HG03060 (cell line): ENCODE measurements at regions not wholly inside any gene's neighbourhood (a gene's known extent, or its start where the extent isn't known, plus 50 kb on each side); places are given as distances from the start of the nearest gene placed in this dataset.

Experiments used
- ATAC-seq: cut with Tn5 transposase; IDR thresholded peaks from one replicate; pipeline ENCODE4 v1.9.1; 2021; ENCODE audit warnings: low read depth, moderate number of reproducible peaks; ENCODE audit not compliant: unreplicated experiment

DNA sequence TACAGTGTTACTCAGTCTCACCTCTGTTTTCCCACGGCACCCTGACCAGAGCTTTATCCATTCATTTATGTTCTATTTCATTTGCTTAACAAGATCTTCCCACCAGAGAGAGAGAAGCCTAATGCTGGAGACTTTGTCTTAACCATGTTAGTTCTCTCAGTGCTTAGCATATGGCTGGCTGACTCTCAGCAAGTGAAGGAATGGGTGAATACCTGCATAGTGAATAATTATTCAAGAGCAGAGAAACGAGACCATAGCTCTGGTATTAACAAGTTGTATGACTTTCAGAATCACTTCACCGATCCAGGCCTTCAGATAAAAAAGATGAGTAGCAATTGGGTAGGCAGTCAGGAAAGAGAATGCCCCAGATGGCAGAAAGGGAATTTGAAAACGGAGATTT, 686.3 kb downstream of the LIG4 start:
- no peak for ATAC-seq

DNA sequence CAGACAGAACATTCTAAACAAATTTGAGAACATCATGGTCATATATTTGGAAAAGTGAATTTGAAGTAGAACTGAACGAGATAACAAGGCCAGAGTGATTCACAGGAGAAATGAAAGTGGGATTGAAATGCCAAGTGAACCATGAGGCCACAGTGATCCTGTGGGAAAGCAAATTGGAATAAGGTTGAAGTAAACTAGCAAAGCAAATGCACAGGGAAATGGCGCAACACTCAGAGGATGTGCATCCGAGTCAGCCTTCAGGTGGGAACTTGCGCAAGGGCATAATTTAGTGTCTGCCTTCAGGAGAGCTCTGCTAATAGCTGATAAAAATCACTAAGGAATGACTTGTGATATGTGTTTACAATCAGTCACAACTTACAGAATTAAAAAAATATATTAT, 696.6 kb downstream of the LIG4 start:
- ATAC-seq: no peak

DNA sequence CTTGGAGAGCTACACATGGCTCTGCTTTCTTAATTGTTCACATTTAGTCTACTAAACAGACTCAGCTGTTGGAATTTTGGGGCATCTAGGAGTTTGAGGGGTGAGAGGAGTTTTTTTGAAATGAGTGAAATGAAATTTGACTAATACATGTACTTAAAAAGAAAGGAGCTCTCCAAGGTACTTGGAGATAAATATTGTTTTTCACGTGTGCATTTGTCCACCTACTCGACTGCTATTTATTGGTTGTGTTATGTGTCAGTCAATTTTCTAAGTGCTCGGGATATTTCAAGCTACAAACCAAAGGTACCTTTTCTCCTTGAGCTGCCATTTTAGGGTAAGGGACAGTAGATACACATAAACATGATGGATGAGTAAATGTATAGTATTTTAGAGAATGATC, 697.0 kb downstream of the LIG4 start:
- no peak for ATAC-seq

DNA sequence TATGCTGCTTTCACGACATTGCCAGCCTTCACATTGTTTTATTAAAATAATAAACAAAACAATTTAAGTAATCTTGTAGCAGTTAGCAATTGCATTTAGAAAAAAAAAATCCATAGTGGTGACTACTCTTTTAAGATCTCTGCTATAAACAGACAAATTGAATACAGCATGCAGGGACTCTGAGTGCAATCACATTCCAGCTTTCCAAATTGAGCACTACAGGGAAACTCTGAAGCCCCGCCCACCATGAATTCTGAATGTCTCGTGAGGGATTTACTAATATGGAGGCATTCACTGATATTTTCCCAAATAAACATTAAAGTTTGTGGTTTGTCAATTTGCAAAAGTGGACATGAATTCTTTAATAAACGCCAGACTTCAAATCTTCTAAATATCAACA, 698.8 kb downstream of the LIG4 start:
- no peak for ATAC-seq

DNA sequence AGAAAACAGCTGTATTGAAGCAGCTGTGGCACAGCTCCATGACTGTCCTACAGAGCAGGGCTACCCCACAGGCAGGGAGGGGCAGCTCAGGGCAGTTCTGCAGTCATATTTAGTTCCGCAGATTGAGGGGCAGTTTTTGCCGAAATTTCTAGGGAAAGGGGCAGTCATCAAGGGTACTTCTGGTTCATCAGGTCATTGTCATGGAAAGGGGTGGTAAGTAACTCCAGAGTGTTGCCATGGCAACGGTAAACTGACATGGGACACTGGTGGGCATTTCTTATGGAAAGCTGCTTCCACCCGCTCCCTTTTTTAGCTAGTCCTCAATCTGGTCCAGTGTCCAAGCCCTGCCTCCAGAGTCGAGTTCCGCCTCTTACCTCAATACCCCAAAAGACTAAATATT, 702.8 kb downstream of the LIG4 start:
- no peak for ATAC-seq

DNA sequence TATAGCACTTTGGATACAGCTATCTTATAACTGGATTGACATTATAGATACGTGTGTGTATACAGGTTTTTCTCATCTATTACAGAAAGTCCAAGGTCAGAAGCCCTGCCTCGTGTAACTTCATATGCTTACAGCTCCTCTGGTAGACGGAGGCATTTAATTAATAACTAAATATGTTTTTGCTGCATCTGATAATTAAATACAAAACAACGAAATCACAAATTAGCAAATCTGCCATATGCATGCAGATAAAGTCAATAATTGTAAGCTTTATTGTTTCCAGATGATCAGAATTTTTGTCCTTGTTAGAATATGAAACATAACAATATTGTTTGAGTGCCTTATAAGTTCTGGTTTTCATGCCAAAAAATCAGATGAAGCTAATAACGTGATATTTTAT, 717.7 kb downstream of the LIG4 start:
- ATAC-seq: no peak

DNA sequence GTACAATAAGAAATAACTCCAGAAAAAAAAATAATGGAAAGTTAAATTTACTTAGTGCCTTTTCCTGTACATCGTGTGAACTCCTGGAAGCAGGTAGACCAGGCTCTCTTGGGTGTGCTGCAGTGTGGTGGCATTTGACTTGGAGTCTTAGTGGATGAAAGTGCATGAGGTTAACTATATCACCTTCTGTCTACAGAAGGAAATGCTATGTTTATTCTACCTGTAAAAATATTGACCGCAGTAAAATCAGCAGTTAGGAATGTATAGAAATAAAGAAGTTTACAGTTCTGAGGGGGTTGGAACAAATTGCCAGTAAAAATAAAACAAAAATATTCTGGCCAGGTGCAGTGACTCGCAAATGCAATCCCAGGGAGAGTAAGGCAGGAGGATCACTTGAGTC, 722.1 kb downstream of the LIG4 start:
- no peak for ATAC-seq

DNA sequence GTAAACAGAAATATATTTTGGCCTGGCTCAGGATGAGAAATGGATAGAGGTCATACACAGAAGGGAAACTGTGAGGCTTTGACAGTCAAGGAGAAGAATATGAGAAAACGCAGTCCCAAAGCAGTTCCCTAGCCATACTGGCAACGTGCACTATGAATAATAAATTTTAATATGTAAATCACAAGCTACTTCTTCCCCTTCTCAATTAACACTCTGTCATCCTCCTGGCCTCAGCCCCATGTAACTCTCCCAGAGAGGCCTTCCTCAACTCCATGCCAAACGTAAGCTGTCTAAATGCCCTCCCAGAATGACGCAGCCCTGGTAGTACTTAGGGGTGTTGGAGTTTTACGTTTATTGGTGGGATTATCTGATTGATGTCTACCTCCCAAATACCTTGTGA, 732.6 kb downstream of the LIG4 start:
- ATAC-seq: no peak

DNA sequence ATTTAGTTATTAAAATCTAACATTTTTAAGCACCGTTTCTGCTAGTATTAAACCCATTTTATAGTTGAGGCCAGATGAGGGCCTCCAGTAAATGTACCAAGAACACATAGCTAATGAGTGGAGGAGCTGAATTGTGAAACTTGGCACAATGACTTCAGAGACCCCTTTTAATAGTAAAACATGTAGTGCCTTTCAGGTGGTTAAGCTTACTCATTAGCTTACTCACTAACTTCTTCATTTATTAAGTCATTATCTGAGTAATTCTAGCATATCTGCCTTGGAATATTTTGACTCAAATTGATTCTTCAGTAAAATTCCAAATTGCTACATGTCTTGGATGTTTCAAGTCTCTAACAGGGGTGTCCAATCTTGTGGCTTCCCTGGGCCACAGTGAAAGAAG, 735.2 kb downstream of the LIG4 start:
- no peak for ATAC-seq

DNA sequence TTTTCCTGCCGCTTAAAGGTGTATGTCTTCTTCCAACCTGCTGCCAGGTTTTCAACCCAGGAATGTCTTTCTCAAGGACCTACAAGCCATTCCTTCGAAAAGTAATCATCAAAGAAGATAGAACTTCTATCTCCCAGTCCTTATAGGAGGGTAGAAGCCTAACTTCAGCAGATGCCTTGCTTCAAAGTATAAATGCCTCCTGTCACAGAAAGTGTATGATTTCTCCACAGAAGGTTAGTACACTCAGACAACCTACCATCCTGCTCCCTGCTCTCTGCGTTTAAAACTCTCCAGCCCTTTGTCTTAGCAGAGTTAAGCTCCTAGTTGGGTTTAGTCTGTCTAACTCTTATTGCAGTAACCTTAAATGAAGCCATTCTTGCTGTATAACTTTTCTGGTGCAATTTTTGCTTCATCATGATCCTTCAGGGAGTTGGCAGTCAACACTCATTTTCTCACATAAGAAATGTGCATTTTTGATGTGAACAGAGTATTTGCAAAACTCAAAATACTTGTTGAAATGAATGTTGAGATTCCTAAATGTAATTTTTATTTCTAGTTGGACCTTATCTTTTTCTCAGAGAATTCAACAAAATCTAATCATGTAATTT, 737.5 kb downstream of the LIG4 start:
- no peak for ATAC-seq

DNA sequence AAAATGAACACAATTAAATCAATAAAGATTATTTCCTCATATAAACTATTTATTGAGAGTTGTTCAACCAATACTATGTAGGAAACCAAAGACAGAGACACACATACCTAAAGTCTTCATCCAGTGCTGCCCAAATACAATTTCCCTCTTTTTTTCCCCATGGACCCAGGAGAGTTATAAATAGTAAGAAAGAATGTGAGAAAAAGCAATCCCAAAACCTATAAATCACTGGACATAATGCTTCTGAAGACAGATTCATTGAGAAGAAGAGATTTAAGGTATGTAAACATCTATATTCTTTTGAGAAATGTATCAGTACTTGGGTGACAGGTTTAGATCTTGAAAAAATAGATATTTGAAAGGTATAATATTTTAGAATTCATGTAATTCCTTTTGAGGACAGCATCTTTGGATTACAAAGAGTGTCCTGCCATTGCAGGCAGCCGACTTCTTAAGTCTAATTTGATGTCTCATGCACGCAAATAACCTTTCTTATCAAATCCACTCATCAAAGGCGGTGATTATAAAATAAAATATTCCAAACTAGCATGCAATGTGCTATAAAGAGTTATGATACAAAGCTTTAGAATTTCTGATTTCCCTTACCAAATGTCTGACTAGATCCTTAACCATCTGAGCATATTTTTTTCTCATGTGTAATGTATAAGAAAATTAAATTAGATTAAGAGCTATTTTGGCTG, 739.4 kb downstream of the LIG4 start:
- ATAC-seq: no peak

DNA sequence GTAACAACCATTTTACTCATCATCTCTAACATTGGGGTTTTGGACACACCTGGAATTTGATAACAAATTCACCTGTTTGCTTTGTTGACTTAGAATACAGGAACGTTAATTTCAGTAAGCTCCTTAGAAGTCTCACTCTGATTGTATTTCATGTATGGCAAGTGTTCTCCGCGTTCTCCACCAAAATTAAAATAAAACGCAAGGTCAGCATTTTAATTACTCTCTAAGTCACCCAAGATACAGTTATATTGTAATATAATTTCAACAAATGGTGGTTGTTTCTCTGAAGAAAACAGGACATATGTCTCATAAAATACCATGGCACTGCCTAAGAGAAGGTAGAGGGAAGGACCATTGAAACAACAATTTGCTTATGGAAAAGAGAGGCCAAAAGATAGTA, 742.1 kb downstream of the LIG4 start:
- no peak for ATAC-seq

DNA sequence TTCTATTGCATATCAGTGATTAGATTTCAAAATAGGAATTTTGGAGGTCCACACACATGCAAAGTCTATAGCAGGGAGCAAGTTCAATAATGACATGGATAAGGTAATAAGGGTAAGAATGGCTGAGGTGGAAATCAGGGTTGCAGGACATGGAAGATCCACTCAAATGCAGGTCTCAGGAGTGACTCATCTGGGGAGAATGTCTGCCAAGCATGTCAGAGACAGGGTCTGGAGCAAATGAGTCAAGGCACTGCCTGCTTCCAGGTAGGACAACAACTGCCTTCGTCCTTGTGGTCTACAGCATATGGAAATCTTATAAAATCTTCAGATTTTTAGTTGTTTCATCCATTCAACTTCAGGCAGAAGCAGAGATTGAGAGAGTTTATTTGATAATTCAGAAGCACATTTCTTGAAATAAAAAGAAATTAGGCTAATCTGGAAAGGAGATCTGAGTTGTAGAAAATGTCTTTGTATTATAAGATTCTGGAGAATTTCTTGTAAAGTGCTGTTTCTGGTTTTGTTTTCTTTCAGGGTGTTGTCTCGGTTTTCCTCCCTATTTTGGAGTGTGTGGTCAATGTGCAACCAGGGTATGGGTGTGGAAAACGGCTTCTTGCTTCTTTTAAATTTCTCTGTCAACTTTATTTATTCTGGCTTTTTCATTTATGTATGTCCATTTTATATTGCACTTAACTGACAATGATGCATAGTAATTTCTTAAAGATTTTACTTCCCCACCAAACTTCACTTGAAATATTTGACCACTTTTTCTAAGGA, 748.8 kb downstream of the LIG4 start:
- ATAC-seq: no peak

DNA sequence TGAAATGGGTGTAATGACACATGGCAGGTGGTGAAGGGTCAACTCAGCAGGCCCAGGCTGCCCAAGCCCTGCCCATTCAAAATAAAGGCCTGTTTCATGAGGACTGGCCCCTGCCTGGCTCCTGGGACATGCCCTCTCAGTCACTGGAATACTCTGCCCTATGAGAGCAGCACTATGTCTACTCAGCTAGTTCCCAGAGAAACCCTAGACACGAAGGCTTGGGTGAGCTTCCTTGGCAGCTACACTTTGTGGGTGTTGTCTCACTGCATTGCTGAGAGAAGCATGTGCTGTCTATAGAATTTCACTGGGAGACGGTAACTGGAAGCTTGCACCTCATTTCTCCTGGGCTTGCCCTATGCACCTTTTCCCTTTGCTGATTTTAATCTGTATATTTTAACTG, 752.8 kb downstream of the LIG4 start:
- ATAC-seq: no peak

DNA sequence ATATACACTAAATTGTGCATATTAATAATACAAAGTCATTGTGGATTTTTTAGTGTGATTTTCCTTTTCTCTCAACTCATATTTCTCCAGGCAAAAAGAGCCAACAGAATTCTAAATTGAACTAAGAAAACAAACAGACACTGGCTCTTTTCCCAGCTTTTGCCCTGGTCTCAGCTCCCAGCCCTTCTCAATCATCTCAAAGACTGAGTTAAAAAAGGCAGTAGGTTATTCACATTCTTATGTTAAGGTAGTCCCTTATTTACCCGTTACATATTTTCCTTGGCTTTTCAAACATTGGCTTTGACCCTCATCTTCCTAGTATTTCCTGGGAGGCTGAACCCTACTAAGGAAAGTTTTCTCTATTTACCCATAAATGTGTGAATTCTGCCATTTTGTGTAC, 753.6 kb downstream of the LIG4 start:
- no peak for ATAC-seq

DNA sequence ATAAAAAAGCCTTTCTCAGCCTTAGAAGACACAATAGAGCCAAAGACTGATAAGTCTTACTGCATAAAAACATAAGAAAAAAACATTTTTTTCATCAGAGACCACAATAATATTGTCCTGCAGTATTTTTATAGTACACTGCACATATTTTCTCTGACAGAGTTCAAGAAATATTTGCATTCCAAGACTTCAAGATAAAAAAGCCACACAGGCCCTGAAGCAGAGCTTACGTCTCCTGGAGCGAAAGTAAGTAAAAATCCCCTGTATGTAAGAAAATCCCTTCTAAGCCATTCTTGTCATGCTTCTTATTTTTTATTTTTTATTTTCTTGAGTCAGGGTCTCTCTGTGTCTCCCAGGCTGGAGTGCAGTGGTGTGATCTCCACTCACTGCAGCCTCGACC, 755.9 kb downstream of the LIG4 start:
- no peak for ATAC-seq

DNA sequence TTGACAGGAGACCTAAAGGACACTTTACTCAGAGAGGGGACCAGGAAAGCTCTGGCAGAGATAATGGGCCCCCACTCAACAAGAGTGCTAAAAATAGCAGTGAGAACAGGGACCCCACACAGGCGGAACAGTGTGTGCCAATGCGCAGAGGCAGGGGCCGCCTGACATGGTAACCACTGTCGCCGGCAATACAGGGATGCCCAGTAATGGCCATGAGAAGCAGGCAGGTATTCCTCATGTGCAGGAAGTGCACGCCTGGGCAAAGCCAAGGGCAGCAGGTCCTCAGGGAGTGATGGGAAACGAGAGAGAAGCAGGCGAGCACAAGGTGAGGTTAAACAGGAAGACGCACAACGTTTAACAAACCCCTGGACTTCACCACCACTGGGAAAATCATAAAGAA, 757.1 kb downstream of the LIG4 start:
- ATAC-seq: no peak

DNA sequence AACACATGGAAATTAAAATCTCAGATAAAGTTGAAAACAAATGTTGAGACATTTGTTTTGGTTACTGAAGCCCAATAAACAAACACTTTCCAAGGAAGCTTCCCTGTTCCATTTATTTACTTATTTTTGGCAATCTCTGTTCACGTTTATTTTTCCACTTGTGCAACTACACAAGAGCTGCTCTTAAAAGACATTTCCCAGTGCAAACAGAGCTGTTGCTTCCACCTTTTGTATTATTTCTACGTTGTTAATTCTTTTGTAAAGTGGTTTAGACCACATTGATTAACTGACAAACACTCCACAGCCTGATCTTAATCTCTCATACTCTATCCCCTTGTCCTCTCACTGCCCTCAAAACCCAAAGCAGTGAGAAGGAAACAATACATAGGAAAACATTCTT, 757.6 kb downstream of the LIG4 start:
- no peak for ATAC-seq

DNA sequence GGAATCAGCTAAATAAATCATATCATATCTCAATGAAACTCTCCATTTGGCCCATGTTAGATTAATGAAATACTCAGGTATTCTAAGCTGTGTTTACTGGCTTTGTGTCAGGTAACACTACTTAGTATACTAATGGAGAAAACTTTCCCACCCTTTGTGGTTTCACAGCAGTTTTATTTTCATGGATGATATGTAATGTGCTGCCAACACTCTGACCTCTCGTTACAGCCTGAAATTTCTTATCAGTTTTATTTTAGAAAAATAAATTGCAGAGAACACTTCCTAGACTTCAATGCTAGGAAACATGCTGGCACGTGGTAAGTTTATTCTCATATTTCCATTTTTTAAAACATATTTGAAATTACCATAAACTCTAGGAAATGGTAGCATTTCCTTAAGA, 758.9 kb downstream of the LIG4 start:
- no peak for ATAC-seq

DNA sequence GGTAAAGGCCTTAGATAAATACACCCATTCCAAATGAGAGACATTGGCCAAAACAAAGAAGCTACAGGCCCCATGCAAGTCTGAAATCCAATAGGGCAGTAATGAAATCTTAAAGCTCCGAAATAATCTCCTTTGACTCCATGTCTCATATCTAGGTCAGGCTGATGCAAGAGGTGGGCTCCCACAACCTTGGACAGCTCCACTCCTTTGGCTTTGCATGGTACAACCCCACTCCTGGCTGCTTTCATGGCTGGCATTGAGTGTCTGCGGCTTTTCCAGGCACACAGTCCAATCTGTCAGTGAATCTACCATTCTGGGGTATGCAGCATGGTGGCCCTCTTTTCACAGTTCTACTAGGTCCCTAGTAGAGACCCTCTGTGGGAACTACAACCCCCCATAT, 762.5 kb downstream of the LIG4 start:
- ATAC-seq: no peak

DNA sequence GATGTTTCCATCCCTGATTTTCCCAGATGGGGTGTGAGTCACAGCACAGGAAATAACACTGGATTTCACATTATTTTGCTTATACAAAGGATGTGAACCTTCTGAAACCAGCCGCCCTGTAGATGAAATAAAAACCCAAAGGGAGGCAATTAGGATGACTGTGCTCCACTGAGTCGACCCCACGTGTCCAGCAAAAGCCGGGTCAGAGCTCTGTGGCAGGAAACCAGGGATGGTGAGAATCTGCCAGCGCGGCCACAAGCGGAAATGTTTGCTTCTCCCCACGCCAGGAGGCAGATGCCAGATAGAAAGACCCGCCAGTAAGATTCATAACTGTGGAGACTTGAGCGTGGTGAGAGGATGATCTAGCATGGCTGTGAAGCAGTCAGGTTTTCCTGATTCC, 764.4 kb downstream of the LIG4 start:
- ATAC-seq: no peak

DNA sequence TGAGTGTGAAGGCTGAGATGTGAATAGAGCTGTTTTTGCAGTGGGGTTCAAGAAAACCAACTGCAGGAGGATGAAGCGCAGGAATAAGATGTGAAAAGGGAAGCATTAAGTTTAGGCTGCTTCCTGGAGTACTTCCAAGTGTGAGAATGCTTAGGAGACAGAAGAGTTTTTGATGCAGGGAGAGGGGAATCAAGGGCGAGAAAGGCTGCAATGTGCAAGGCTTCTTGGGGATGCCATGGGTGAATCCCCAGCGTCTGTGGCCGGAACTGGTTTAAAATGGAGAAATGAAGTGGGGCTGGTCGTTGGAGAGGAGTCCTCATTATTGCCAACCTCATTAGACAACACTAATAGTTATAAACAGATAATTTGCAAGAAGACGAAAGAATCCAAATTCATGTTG, 764.9 kb downstream of the LIG4 start:
- no peak for ATAC-seq
